HG02973 (cell line): ENCODE measurements at regions not wholly inside any gene's neighbourhood (a gene's known extent, or its start where the extent isn't known, plus 50 kb on each side); places are given as distances from the start of the nearest gene placed in this dataset.

Experiments
- ATAC-seq: cut with Tn5 transposase; IDR thresholded peaks from one replicate; pipeline ENCODE4 v1.9.1; 2021; ENCODE audit warnings: moderate library complexity; ENCODE audit not compliant: unreplicated experiment

- no peak for ATAC-seq
Measured at GRCh38 chr3:117434661-117435412, 725.3 kb downstream of the TUSC7 start.

DNA sequence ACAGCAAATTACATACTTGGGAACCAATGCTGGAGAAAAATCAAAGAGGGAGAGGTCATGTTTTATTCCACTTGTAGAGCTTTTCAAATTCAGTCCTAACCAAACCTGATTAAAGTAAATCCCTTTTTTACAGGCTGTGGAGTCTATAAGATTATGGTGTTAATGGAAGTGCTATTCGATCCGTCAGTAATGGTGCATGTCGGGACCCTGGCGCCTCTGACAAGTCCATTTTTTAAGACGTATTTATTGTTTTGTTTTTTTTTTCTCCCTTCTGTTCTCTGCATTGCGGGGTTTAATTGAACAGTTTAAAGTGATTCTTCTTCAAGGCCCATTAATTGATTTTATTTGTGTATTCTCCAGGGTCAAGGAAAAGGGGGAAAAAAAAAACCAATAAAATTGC, 725.9 kb downstream of the TUSC7 start:
- ATAC-seq, result no peak

DNA sequence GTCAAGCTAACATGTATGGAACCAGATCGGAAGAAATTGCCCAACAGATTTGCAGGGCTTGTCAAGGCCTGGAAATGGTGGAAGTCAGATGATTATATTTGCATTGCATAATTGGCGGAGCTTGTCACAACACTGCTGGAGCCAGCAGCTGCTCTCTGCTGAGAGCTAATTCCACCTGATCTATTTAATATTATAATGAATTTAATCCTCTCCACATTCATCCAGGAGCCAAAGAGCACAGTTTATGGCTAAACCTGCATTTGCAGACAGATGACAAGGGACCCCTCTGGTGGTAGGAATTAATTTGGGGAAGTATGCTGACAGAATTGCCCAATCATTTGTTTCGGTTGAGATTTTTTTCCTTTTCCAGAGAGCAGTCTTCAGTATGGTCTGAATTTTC, 730.2 kb downstream of the TUSC7 start:
- no peak for ATAC-seq

DNA sequence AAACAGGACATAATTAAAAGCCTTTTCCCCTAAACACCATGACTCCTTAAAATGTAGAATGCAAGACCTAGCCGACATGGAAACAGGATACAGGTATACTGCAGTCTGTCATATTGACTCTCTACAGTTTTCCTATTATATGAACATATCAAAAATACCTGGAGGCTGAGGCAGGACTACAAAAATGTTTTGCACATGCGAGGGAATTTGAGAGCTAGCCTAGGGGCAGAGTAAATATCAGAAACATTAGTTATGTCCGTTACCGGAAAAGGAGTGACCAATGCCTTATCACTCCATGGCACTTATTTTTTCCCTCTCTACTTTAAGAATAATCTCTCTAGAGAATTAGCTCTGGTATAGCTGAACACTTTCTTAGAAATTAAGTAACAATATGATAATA, 732.3 kb downstream of the TUSC7 start:
- ATAC-seq, result no peak

- no peak for ATAC-seq
Measured at GRCh38 chr3:117442566-117442965, 733.0 kb downstream of the TUSC7 start.

- ATAC-seq, result no peak
Measured at GRCh38 chr3:117443014-117443413, 733.4 kb downstream of the TUSC7 start.

DNA sequence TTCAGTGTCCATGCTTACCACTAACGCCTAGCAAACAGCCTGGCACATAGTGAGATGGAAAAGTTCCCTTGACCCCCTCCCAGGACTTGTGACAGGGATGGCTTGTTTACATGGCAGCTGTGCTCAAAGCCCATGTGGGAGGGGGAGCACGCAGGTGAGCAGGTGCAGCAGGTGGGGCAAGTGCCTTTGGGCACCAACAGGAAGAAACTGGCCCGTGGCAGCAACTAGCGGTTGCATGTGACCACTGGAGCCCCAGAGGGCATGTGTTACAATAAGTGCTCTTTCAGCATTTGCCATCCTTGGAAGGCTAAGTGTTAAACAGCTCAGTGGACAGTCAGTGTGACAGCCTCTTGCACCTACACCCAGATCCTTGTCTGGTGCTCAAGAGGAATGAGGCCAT, 734.6 kb downstream of the TUSC7 start:
- no peak for ATAC-seq

DNA sequence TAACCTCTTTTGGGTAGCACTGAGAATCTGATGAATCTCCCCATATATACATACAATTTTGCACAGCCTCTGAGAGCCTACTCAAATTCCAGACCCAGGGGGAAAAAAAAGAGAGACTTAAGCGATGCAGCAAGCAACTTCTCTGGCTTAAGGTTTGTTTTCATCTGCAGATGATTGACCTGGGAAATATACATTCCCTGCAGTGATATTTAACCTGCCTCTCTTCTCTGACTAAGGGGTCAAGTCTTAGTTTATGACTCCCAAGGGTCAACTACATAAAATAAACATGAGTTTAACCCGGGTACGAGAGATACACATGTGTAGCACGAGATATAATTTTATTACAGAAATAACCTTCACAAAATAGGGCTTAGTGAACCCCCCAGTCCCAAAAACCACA, 737.8 kb downstream of the TUSC7 start:
- no peak for ATAC-seq

GRCh38 chr3:117450026-117450425, 740.4 kb downstream of the TUSC7 start:
- ATAC-seq, result no peak

- no peak for ATAC-seq
Measured at GRCh38 chr3:117454254-117454653, 744.7 kb downstream of the TUSC7 start.

- ATAC-seq, result no peak
Measured at GRCh38 chr3:117454908-117455307, 745.3 kb downstream of the TUSC7 start.

GRCh38 chr3:117455782-117456181, 746.2 kb downstream of the TUSC7 start:
- no peak for ATAC-seq

DNA sequence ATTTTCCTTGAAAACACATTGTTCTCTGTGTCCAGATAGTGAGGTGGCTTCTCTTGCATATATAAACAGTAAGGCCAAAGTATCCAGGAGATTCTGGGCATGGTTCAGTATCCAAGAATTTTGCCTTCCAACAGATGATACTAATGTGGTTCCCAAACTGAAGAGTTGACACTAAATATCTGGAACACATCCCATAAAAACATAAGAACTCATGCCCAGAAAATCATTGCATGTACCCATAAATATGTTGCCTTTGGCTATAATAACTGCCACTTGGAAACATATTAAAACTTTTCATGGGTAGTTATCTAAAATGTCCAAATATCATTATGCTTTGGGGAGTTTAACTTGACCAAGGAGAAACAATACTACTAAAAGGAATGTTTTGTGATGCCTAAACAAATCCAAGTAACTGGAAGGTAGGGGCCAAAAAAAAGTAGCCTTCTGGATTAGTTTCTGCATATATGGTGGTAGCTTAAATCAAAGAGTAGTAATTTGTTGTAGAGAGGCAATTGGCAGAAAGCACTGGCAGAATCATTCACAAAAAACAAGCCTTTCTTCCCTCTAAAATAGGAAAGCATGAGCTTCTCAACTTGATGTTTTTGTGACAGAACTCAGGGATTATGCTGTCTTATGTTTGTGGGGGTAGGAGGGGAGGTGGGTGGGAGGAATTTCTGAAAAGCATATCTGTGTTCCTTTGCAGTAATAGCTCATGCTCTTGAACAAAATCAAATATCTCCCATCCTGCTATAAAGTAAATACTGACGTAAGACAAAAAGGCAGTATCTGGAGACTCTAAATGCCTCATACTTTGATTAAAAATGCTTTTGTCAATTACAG, 753.9 kb downstream of the TUSC7 start:
- ATAC-seq, result no peak

GRCh38 chr3:117471831-117472230, 762.3 kb downstream of the TUSC7 start:
- ATAC-seq, result no peak

- no peak for ATAC-seq
Measured at GRCh38 chr3:117473981-117474538, 764.5 kb downstream of the TUSC7 start.

DNA sequence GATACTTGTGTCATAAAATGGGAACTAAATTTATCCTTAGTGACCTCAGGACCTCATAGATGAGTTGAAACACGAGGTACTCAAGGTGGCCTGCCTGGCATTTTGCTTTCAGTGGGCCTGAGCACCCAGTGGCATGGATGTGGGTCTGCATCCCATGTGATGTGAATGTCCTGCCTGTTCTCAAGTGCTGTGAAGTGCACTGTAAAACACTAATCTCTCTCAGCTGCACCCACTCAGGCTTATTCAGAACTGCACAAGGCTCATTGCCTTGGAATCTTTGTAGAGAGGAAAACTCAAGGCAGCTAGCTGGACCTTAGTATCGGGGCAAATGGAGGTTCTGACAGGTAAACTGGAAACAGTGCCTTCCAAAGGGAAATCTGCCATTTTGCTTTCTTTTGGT, 767.0 kb downstream of the TUSC7 start:
- ATAC-seq, result no peak

DNA sequence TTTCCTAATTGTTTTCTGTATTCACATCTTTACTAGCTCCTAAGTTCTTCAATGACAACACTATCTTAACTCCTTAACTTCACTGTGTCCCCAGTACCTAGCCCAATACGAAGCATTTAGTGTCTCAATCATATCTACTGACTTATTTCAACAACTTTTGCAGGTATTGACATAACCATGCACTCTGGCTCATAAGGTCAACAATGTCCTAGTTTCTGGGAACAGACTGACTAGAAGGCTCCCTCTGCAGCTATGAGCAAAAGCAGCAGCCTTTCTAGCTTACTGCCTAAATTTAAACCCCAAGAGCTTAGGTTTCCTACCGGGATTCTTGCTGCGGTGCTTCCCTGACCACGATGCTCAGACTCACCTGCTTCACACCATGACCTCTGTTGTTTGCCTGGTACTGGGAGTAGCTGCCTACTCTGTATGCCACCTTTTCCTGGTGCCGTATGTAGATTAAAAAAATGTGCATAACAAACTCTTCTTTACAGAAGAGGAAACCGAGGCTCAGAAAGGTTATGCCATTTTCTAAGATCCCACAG, 767.7 kb downstream of the TUSC7 start:
- ATAC-seq, result no peak

DNA sequence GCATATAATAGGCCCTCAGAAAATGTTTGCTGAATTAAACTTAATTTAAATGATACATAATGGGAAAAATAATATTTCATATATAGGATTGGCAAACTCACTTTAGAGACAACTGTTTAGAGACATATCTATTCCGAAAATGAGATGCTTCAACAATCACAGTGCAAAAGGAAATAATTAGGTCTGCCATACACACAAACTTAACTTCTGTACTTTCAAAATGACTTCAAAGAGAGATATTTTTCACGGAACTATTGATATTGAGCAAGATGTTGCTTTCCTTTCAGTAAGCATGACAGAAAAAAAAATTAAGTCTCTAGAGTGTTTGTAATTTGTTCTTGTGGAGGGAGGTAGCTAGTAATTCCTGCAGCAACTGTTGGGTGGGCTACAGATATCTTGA, 769.5 kb downstream of the TUSC7 start:
- ATAC-seq, result no peak

DNA sequence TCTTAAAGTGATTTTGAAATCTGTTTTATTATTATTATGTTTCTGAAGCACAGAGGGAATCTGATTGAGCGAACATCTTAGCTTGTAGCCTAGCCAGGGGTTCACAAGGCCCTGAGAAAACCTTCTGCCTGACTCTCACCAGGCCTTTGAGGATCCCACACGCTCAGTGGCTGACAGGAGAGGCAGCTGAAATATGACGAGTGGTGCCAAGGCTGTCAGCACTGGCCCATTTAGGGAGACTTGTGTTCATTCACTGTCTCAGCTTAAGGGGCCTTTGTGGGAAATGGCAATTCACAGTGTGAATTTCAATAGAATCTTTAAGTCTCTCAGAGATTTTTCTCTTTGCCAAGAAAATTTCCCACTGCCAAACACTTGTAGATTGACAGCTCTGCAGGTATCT, 770.9 kb downstream of the TUSC7 start:
- no peak for ATAC-seq

DNA sequence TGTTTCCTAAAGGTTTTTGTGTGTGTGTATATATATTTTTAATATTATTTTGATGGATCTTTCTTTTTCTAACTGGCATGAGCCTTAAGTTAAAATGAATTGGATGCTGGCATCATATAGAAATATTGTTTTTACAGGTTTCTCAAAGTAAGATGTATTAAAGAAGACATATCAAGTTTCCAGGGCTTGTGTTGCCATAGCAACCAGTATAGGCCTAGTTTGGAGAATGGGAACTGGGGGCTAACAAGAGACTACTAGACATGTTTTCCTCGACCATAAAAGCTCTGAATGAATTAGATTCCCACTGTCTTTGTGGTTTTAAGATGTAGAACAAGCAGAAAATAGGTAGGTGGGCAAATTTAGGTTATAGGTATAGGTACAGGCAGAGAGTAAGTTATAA, 771.4 kb downstream of the TUSC7 start:
- no peak for ATAC-seq

GRCh38 chr3:117483839-117484238, 774.3 kb downstream of the TUSC7 start:
- ATAC-seq, result no peak

DNA sequence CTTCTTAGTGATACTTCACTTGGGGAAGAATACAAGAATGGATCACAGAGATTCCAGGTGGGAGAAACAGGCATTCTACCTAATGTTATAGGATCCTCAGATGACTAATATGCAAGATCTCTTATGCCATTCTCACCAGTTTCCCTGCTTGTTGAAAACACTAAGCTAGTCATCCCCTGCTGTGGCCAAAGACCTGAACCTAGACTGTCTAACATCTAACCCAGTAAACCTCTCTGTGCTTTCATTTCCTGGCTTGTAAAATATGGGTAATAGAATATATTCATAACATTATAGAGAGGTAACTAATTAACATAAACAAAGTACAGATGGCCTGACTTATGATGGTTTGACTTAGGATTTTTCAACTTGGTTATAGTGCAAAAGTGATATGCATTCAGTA, 776.3 kb downstream of the TUSC7 start:
- no peak for ATAC-seq
